22Rv1 (cell line): ENCODE measurements at regions not wholly inside any gene's neighbourhood (a gene's known extent, or its start where the extent isn't known, plus 50 kb on each side); places are given as distances from the start of the nearest gene placed in this dataset.

Experiments used
- H3K27ac ChIP-seq: fragments of 450-650 bp; 2 replicates; pipeline ENCODE4 v1.5.1; 2017
- ZFX ChIP-seq: fragments of 450-650 bp; IDR thresholded peaks from 2 replicates; pipeline ENCODE4 v1.6.1; 2017; ENCODE audit warnings: antibody characterized with exemption, borderline replicate concordance
- TF ChIP-seq, protein P1 (sequence below): fragments of 450-650 bp; IDR thresholded peaks from 2 replicates; pipeline ENCODE4 v1.5.1; 2017; ENCODE audit warnings: mild to moderate bottlenecking

DNA sequence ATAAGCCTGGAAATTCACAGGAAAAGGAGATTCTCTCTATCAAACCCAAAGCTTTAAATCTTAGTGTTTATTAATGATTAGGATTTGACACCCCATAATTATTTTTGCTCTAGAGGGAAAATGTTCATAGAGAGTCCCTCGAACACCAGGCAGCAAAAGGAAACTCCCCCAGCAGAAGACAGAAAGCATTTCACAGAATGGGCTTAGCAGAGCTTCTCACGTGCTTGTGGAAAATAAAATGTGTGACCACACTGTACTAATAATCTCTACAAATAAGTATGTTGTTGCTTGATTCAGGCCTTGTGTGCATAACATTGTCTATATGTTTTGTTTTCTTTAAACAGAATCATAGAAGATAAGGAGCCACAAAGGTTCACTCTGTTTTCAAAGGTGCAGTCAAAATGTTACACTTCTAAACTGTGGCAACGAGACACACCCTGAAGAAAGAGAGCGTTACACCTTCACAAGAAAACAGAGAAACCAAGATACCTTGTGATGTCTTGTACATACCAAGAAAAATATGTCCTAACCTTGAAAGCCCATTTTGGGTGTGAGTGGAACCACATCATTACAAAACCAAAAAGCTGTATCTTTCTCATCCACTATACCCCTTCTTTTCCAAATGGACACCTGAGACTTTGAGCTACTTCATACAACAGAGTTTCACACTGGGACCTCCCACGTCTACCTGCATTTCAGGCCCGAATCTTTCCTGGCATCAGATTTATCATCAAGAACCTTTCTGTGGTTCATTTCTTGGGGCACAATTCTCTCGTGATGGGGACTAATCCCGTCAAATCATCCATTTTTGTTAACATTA lies 282.5 kb downstream of the ETS1 start:
- no peak for TF ChIP-seq ZFX
- TF ChIP-seq, protein P1, sequence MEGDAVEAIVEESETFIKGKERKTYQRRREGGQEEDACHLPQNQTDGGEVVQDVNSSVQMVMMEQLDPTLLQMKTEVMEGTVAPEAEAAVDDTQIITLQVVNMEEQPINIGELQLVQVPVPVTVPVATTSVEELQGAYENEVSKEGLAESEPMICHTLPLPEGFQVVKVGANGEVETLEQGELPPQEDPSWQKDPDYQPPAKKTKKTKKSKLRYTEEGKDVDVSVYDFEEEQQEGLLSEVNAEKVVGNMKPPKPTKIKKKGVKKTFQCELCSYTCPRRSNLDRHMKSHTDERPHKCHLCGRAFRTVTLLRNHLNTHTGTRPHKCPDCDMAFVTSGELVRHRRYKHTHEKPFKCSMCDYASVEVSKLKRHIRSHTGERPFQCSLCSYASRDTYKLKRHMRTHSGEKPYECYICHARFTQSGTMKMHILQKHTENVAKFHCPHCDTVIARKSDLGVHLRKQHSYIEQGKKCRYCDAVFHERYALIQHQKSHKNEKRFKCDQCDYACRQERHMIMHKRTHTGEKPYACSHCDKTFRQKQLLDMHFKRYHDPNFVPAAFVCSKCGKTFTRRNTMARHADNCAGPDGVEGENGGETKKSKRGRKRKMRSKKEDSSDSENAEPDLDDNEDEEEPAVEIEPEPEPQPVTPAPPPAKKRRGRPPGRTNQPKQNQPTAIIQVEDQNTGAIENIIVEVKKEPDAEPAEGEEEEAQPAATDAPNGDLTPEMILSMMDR: no peak
- H3K27ac ChIP-seq: no peak overlapping the region

DNA sequence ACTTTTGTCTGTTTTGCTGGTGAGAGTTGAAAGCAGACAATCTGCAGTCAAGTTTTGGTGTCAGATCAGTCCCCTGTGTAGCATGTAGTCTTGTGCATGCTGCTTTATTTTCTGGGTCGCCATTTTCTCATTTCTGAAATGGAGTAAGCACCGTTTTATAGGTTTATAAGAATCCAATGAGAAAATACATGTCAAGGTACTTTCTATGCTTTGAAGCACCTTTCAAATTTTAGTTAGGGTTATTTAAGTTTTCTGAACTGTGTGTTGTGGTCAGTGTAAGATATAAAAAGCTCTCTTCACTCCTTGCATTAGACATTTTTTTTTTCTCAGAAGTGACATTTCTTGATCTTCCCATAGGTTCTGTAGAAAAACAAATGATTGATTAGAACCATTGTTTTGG lies 283.2 kb downstream of the ETS1 start:
- no peak for TF ChIP-seq ZFX
- TF ChIP-seq, protein P1: no peak
- H3K27ac ChIP-seq: no peak overlapping the region

DNA sequence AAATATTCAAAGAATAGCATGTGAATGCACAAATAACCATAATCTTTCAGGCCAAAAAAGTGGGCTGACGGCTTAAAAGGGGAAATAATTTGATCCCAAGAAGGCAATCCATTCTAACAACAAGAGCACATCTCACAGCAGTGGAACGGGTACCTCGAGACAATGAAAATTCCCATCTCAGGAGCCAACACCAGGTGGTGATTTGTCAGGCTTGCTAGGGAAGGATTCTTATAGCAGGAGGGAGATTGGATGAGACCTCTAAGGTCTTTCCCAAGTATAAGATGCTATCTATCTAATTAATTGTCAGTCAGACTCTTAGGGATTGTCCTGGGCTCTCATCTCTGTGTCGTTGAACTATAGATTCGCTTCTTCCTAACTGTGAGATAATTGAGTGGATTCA lies 284.0 kb downstream of the ETS1 start:
- no peak for TF ChIP-seq ZFX
- no peak overlapping the region for H3K27ac ChIP-seq

DNA sequence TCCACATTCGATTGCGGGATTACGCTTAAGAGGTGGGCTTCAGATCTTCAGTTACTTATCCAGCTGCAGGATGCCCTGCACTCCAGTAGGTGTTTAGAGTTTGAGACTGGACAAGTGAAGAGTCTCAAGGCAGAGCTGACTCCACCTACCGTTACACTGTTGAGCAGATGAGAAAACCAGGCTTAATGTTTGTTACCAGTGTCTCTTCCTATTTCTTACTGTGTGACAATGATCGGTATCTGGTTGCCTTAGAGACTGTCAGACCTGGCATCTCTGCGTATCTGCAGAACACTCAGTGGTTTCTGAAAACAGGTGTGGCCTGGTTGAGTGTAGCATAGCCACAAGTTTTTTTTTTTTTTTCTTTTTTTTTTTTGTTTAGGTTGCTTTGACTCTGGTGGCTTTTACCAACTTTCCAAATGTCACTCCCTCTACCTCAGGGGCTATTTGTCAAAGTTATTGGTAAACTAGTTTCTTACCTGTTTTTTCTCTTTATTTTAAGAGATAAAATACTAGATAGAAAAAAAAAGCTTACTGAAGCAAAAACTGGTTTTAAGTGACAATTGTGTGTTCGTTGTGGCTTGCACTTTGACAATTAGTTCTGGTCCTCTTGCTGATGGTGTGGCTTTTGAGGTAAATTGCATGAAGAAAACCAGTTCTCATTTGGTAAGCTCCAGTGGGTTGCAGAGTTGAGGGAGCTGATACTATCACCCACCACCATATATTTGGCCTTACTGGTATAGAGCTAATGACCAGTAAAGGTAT lies 284.8 kb downstream of the ETS1 start:
- H3K27ac ChIP-seq: no peak overlapping the region

DNA sequence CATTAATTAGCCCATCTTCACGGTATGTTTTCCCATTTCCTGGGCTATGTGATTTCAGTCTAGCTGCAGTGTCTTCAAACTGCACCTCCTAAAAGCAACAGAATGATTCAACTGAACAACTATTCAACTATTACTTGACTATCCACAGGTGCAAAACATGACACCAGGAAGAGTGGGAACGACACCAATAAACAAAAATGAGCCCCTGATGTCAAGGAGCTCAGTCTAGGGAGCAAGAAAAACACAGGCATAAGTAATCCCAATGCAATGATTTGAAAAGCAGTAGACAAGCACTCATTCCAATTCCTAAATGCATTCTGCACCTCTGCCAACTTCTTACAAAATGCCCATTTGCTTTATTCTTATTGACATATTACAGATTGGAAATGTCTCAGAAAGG lies 285.6 kb downstream of the ETS1 start:
- TF ChIP-seq ZFX: no peak
- TF ChIP-seq, protein P1: no peak
- no peak overlapping the region for H3K27ac ChIP-seq

More for the DNA sequence above, 284.8 kb downstream of the ETS1 start:
- TF ChIP-seq, protein P1: no peak
- no peak for TF ChIP-seq ZFX

DNA sequence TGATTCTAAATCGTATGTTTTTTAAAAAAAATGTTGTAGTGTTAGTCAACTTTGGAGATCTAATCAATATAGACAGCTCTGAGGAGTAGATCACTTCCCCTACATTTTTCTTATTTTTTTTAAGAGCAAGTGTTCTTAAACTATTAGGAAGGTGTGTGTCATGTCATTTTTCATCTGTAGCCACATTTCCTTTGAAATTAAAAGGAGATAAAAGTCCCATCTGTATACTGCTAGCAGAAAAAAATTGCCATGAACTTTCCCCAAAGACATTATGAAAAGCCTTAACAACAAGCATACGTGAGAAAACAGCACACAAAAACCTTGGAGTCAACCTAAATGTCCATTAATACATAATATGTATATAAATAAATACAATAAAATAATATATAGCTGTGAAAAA lies 286.6 kb downstream of the ETS1 start:
- TF ChIP-seq, protein P1: no peak
- TF ChIP-seq ZFX: no peak
- no peak overlapping the region for H3K27ac ChIP-seq

DNA sequence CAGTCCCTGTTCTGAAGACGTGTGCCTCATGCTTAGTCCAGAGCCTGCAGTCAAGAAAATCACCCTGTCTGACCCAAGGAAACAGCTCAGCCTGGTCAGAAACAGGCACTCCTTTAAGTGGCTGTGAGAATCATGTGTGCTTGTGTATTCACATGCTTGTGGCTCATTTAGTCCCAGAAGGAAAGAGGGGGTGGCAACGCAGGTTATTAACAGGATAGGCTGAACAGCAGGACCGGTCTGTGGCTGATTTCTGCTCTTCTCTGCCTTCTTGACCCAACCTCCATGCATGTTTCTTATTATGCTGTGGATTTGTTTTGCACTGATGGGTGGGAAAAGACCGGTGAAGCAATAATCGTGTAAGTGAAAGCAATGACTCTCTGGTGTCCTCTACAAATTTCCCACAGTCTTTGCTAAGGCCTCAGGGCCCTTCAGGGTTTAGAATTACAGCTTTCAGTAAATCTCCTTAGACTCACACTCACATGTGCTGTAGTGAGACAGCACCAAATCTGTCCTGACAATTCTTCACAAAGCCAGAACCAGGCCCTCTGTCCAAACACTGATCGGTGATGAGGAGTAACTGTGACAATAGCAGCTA lies 288.1 kb downstream of the ETS1 start:
- H3K27ac ChIP-seq: no peak overlapping the region
- TF ChIP-seq ZFX: no peak
- TF ChIP-seq, protein P1: no peak
